GM18507 (cell line): ENCODE measurements at regions not wholly inside any gene's neighbourhood (a gene's known extent, or its start where the extent isn't known, plus 50 kb on each side); places are given as distances from the start of the nearest gene placed in this dataset.
"Not testable (repeated sequence)": the region's sequence is repeated elsewhere in the genome, so short reads cannot be mapped to it uniquely, and the experiment has no call there.

Source experiments
- DNase-seq: peaks from one replicate; pipeline ENCODE4 v3.0.0; 2011; ENCODE audit warnings: low read depth; ENCODE audit not compliant: insufficient read length; ENCODE audit errors: extremely low spot score
- FAIRE-seq: peaks from 2 replicates; lab custom pipeline; 2011; peaks lifted over from hg19 to GRCh38; lab: Jason Lieb, UNC

DNA sequence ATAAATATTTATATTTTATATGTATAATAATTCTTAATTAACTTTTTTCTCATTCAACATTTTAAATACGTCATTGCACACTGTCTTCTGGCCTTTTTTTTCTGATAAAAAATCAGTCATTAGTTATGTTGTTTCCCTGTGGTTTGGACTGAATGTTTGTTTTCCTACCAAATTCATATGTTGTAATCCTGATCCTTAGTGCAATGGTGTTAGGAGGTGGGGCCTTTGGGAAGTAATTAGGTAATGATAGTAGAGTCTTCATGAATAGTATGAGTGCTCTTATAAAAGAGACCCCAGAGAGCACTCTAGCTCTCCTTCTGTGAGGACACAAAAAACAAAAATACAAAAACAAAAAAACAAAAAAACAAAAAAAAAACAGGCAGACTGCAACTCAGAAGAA is 117.2 kb downstream of the GASK1B start:
- FAIRE-seq (no peak), DNase-seq (no peak)

GRCh38 chr4:158053801-158054200 is 119.0 kb downstream of the GASK1B start:
- DNase-seq (no peak), FAIRE-seq (no peak)

DNA sequence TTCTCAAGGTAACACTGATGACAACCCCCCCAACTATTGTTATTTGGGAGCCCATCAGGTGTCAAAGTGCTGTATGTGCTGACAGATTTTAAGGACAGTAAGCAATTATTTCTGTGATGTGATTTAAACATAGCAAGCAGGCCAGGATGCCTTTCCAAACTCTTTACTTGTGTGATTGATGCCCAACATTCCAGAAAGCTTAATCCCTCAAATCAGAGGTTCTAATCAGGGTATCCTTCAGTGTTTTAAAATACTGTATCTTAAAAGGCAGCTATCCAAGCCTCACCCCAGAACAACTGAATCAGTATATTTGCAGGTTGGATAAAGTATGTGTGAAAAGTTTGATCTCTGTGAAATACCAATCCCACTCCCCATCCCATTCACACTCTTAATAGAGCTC is 119.7 kb downstream of the GASK1B start:
- no peak for DNase-seq
- no peak for FAIRE-seq

- DNase-seq (no peak), FAIRE-seq (no peak)
Measured at GRCh38 chr4:158051401-158052235, 121.2 kb downstream of the GASK1B start.

- DNase-seq = no peak
- FAIRE-seq = no peak
Measured at GRCh38 chr4:158050942-158051341, 121.9 kb downstream of the GASK1B start.

DNA sequence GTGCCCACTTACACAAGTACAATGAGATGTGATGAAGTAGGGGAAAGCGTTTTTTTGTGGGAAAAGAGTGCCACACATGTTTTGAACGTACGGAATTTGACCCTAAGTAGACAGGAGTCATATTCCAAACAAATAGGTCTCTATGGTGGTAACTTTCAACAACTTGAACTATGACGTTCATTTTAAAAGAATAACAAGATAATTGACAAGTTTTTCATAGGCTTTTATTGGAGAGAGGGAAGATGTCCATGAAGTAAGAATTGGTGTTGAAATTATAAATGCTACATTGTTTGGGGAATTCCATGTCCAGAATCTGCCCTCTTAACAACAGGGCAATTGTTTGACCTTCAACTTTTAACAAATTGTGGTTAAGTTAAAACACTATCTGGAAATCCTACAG is 126.5 kb downstream of the GASK1B start:
- DNase-seq = no peak
- no peak for FAIRE-seq

DNA sequence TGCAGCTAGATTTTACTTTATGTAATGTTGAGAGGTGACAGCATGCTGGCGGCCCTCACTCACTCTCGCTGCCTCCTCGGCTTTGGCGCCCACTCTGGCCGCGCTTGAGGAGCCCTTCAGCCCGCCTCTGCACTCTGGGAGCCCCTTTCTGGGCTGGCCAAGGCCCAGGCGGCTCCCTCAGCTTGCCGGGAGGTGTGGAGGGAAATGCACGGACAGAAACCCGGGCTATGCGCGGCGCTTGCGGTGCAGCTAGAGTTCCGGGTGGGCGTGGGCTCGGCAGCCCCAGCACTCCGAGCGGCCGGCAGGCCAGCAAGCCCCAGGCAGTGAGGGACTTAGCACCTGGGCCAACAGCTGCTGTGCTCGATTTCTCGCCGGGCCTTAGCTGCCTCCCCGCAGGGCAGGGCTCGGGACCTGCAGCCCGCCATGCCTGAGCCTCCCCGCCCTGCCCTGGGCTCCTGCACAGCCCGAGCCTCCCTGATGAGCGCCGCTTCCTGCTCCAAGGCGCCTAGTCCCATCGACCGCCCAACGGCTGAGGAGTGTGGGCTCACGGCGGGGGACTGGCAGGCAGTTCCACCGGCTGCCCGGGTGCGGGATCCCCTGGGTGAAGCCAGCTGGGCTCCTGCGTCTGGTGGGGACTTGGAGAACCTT is 128.7 kb downstream of the GASK1B start:
- DNase-seq (no peak), FAIRE-seq (no peak)

DNA sequence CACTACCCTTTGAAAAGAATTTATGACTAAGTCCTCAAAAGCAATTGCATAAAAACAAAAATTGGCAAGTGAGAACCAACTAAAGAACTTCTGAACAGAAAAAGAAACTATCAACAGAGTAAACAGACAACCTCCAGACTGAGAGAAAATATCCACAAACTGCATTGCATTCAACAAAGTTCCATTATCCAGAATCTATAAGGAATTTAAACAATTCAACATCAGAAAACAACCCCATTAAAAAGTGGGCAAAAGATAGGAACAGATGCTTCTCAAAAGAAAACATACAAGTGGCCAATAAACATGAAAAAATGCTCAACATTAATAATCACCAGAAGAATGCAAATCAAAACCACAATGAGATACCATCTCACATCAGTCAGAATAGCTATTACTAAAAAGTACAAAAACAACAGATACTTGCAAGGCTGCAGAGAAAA is 130.2 kb downstream of the GASK1B start:
- FAIRE-seq (no peak), DNase-seq (no peak)

DNA sequence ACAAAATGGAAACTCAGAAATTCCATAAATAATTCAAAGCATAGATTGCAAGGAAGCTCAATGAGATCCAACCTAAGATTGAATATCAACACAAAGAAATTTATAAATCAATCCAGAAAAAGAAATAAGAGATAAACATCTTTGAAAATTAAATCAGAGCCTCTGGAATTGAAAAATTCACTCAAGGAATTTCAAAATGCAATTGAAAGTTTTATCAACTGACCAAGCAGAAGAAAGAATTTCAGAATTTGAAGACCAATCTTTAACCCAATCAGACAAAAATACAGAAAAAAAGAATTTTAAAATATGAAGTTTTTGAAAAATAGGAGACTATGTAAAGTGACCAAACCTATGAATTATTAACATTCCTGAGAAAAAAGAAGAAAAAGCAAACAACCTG is 134.1 kb downstream of the GASK1B start:
- DNase-seq (no peak), FAIRE-seq (no peak)

DNA sequence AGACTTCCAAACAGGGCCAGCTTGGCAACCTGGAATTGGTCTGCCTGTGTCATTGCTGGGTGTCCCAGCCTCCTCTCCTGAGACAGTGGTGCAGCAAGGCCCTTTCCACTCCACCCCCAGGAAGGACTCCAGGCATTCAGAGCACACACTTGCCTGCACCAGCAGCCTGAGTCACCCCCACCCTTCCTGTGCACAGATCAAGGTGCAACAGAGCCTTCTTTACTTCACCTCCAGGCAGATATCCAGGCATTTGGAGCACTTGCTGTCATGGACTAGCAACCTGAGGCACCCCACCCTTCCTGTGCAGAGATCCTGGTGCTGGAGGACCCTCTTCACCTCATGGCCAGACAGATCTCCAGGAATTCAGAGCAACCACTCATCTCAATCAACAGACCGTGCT is 135.8 kb downstream of the GASK1B start:
- DNase-seq (no peak), FAIRE-seq (no peak)

GRCh38 chr4:158035662-158036195 is 137.1 kb downstream of the GASK1B start:
- DNase-seq (no peak), FAIRE-seq (no peak)

- FAIRE-seq (no peak), DNase-seq (no peak)
Measured at GRCh38 chr4:158033416-158034120, 139.3 kb downstream of the GASK1B start.

- DNase-seq = no peak
- FAIRE-seq = no peak
Measured at GRCh38 chr4:158032733-158033415, 140.0 kb downstream of the GASK1B start.

GRCh38 chr4:158028381-158028780 is 144.4 kb downstream of the GASK1B start:
- not testable (repeated sequence) for DNase-seq, FAIRE-seq

DNA sequence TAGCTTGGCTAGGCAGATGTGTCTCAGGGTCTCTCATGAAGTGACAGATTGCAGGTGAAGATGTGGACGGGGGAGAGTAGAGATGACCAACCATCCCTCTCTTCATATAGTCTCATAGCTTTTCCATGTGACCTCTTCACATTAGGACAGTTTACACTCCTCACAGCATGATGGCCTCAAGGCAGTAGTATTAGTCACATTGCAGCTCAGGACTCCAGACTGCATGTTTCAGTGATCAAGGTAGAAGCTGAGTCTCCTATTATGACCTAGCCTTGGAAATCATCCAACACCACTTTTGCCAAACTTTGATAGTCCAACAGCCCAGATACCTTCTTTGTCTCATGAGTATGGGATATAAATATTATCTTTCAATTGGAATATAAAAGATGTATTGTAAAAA is 147.7 kb downstream of the GASK1B start:
- FAIRE-seq (no peak), DNase-seq (no peak)

DNA sequence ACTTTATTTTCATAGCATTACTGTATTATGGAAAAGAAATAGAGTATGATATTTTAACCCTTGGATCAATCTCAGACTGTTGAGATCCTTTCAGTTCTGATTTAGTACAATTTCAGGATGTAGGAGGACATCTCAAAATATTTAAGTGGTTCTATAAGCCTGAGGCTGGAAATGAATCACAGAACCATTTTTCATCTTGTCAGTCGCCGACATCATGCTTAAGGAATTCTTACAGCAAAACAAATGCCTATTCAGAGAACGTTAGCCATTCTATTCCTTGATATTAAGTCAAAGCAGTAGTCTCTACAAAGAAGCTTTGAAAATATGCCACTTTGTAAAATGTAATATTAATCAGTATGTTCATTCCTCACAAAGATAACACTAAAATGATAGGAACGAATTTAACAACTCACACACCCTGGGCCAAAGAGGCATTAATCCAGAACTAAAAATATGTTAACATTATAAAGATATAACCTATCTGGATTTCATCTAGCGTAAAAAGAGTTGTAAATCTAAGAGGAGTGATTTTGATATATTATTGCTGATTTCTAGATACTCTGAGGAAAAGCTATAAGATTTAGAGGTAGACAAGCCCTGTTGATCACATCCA is 152.0 kb downstream of the GASK1B start:
- DNase-seq (no peak), FAIRE-seq (no peak)

GRCh38 chr4:158020176-158020575 is 152.6 kb downstream of the GASK1B start:
- FAIRE-seq = no peak
- no peak for DNase-seq

DNA sequence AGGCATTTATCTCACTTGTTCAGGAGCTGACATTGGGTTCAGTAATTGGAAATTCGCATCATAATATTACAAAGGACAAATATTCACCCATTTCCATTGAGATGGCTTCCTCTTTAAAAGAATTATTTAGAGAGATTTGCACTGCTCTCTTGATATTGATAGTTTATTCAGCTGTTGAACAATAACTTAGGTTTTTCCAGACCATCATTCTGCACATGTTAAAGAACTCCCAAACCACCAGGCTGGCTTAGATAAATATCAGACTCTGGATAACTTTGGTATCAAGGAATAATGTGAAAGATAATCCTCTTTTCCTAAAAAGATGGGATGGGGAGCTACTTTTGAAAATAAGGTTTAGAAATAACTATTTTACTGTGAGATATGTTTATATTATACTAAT is 154.0 kb downstream of the GASK1B start:
- FAIRE-seq (no peak), DNase-seq (no peak)

DNA sequence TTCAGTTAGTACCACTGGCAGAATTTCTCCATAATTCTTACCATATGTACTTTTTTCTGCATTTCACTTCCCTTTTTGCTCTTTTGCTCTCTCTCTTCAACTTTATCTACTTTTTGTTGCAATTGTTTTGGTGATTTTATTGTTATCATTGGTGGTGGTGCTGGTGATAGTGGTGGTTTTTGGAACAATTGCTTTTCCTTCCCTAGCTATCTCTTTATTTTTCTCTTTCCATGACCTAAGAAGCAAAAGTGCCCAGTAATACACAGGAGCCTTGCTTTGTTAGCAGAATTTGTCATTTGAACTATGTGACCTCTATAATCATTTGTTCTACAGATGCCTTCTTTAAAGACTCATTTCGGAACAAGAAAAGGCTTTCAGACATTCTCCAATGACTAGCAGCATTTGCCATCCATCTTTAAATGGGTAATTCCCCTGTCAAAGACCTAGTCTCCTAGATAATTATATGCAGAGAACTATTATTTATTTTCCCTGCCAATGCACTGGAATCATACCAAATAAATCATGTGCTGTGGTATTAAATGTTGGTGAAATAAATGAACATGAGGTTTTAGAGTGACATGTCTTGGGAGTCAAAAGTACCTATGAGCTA is 154.5 kb downstream of the GASK1B start:
- DNase-seq (no peak), FAIRE-seq (no peak)
